Activated CD8-positive, alpha-beta memory T cell treated with anti-CD3 and anti-CD28 coated beads, Interleukin-2, amount 50 U/mL, for 48 hours (primary cell): ENCODE measurements at regions not wholly inside any gene's neighbourhood (a gene's known extent, or its start where the extent isn't known, plus 50 kb on each side); places are given as distances from the start of the nearest gene placed in this dataset.

Source experiments
- DNase-seq: peaks from one replicate; pipeline ENCODE4 v3.0.0-alpha.2; 2020

DNA sequence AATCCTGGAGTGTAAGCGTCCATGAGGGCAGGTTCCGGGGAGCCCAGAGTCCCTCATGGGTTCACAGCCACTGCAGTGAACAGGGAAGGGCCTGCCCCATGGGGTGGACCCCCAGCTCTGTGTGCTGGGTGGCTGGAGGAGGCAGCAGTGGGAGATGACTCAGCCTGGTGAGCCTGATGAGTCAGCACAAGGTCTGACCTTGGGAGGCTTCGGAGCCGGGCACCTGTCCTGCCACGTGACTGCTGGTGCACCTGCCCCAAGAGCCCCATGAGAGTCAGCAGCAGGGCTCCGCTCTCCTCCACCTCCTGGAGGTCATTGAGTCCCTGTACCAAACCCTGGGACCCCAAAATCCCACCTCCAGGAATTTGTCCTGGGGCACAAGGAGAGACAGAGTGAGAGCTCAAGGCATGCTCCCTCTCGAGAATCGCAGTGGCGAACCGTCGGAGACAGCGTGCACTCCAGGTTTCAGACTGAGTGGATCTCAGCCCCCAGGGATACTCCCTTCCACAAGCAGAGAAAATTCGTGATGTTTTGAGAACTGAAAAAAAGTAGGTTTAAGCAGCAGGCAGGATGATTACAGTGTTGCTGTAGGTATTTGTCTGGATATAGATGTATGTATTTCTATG is 1221.7 kb downstream of the BRD1 start:
- DNase-seq, result no peak

DNA sequence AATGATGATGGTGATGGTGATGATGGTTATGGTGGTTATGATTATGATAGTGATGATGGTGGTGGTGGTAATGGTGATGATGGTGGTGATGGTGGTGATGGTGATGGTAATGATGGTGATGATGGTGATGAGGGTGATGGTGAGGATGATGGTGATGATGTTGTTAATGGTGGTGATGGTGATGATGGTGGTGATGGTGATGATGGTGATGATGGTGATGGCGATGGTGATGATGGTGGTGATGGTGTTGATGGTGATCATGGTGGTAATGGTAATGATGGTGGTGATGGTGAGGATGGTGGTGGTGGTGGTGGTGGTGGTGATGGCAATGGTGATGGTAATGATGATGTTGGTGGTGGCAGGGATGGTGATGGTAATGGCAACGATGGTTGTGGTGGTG is 1222.5 kb downstream of the BRD1 start:
- no peak for DNase-seq

DNA sequence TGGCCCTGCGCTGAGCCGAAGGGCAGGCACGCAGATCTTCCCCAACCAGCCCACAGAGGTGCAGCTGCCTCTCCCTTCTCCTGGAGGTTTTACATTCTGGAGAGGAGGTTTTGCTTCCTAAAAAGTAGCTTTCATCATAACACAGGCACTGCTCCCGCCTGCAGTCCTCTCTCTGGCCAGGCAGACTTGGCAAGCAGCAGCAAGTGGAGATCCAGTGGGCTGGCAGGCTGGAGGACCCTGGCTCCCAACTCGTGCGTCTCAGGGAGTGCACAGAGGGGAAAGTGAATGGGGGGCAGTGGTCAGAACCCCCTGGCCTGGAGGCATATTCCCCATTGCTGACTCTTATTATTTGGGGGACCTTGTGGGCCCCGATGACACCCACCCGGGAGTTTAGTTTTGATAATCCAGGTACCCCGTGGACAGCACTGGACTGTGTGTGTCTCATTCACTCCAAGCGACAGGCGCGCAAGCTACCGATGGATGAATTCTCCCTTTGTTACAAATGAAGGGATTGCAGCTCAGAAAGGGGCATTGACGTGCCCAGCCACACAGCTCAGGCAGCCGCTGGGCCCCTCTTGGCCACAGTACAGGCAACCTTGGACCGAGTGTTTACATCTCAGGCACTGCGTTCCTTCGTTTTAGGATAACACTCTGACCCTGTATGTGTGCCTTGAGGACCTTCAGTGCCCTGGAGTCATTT is 1223.9 kb downstream of the BRD1 start:
- no peak for DNase-seq

DNA sequence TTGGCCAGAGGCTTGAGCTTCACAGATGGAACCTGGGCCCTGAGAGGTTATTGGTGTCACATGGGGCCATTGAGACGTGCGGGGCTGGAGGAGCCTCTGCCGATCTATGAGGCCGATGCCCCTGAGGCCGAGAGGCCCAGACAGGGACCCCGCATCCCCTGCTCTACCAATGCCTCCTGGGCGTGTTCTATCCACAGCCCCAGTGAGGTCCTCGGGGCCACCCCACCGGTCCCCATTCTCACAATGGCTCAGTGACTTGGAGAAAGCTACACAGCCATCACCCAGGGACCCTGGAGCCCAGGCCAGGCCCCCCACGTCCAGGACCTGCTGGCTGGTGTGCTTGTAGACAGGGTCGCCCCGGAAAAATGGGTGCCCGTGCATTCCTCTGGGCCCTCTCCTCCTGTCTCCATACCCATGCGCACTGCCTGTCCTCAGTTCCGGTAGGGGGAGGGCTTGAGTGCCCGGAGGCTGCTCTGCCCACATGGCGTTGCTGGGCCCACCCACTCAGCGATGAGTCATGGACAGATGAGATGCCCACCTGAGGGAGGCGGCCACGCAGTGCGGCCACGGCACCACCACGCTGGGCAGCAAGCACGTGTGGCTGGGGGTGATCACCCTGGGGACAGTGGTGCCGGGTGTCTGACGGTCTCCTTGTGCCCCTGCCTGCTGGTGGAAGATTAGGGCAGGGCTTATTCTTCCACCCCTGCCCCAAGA is 1224.7 kb downstream of the BRD1 start:
- no peak for DNase-seq

DNA sequence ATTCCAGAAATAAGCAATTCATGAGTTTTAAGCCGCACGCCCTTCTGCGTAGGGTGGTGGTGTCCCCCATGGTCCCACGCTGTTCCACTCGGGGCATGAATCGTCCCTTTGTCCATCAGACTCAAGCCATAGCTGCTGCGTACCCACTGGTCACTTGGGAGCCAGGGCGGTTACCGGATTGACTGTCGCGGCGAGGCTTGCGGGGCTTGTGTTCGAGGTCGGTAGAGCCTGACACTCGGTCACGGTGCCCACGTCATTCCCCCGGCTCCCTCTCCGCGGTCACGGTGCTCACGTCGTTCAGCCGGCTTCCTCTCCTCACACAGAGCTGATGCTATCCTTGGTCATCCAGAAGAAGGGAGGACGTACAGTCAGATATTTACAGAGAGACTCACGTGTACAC is 1227.0 kb downstream of the BRD1 start:
- DNase-seq, result no peak

DNA sequence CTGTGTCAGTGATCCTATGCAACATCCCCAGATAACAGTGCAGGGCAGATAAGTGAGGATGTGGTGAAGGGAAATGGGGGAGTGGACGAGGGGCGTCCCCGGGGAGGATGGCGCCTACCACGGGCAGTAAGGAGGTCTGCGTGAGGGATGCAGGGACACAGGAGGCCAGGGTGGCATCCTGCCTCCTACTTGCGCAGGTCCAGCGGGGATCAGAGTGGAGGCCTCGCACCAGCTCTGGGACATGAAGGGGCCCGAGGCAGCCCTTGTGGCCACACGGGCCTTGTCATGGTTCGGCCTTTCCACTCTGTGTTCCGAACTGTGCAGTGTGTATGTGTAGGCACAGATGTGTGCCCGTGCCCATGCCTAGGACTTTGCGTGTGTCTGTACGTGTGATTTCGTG is 1227.5 kb downstream of the BRD1 start:
- no peak for DNase-seq

DNA sequence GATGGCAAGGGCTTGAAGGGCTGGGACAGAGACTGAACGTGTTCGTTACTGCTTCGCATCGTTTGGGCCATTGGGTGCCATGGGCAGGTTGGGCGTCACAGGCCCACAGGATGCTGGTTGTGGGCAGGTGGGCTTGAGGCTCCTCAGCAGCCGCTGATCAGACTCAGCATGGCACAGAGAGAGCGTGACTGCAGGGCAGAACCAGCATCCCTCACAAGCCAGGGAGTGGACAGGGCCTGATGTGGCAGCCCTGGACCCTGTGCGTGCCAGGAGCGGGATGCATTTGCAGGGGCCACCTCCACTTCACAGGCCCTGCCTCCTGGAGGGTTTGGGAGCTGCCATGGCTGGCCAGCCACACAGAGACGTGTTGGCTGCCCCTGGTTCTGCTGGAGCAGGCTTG is 1228.3 kb downstream of the BRD1 start:
- no peak for DNase-seq

DNA sequence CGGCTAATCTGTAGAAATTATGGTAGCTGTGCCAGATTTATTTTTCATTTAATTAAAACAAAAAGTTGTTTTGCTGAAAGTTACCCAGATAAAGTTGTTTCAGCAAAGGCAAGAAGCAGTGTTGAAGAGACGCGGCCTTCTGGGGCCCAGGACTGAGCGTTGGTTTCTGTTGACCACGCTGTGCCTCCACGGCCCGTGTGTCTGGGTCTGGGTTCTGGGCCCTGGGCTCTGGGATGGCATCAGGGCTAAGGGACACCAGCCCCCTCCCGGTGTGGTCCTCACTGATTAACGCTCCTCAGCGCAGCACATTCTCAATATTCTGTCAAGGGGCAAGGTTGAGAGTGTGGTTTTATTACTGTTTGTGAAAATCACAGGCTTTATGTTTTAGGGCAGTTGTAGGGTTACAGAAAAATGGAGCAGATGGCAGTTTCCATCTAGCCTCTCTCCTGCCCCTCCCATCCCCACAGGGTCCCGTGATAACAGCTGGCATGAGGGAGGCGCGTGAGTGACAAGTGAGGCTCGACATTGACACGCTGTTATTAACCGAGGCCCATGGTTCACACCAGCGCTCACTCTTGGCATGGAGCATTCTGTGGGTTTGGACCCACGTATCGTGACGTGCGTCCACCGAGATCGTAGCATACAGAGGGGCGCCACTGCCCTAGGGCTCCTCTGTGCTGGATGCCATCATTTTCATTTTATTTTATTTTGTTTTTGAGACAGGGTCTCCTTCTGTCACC is 1231.4 kb downstream of the BRD1 start:
- DNase-seq, result no peak

DNA sequence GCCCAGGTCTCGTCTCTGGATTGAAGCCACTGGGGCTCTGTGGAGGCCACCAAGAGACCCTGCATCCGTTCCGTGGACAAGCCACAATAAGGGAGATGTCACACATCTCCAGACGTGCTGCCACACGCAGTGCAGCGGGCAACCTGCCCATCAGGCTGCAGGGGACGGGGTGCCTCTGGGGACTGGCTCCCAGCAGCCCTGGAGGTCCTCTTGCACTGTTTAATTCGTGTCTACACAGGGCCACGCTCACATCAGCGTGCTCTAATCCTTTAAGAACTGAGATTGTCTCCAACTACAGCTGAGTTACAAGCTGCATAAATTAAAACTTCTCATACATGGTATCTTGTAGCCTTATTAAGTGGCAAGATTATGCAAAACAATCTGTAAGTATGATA is 1232.2 kb downstream of the BRD1 start:
- no peak for DNase-seq

DNA sequence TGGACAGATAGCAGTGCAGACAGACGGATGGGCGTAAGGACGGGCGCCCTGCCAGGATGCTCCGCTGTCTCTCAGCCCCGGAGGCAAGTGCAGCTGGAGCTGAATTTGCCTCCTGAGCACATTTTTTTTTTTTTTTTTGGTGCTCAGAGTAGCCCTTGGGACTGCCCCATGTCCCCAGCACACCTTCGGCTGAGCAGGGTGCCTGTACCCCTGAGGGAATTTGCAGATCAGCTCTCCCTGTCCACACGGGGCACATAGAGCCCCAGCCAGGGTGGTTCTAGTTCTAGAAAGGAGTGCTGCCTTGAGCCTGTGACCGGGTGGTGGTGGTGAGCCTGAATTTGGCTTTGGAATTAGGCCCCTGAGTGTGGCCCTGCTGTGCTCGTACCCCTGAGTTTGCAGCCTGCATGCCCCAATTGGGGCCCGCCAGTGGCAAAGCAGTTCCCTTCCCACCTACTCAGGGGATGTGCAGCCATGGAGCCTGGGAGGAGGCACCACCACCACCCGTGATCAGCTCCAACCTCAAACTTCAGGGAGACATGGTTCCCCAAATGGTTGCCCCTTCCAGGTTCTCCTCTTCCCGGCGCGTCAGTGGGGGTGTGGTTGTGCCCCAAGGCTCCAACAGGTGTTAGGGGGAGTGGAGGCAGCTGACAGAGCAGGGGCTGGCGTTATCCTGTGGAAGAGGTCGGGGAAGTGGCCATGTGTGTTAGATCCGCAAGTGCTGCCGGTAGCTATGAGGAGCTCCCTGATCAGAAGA is 1232.7 kb downstream of the BRD1 start:
- DNase-seq, result no peak

DNA sequence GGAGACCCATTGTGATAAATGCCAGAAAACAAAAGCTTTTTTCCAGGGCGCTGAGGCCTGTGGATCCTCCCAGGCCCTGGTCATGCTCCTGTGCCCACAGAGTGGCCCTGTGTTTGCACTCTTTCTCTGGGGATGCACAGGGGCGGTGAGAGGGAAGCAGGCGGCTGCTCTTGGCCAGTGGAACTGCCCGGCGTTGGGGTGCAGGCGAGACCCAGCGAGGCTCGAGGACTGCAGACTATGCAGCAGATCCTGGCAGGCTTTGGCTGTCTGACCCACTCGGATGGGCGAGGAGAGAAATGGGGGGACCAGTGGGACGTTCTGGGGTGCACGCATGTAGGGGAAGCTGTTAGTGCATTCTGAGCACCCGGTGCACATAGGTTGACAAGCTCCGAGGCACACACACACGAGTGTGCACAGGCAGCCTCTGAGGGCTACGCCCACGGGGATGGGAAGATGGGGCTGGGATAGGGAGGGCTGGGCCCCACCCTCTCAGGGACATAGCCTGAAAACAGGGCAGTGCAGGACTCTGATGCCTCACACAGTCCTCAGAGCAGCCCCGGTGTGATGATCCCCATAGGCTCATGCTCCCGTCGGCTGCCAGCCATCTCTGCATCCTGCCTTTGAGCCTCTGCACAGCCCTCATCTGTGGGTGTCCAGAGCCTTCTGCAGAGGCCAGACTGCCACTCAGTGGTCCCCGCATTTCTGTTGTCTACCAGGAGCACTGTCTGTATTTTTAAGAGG is 1233.5 kb downstream of the BRD1 start:
- DNase-seq, result no peak

DNA sequence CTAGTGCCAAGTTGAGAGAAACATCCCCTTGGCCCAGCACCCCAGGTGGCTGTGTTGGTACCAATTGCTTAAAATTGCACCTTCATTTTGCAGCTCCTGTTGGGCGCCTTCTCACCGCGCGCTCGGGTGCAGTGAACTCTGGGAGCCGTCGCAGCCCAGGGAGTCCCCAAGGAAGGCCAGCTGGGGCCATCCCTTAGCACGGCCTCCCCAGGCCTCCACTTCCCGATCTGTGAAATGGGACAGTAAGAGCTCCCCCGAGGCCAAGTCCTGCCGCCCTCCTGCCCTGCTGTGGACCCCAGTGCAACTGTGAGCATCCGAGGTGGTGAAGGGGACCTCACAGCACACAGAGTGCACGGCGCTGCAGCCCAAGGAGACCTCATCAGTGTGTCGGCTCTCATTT is 1234.1 kb downstream of the BRD1 start:
- no peak for DNase-seq

DNA sequence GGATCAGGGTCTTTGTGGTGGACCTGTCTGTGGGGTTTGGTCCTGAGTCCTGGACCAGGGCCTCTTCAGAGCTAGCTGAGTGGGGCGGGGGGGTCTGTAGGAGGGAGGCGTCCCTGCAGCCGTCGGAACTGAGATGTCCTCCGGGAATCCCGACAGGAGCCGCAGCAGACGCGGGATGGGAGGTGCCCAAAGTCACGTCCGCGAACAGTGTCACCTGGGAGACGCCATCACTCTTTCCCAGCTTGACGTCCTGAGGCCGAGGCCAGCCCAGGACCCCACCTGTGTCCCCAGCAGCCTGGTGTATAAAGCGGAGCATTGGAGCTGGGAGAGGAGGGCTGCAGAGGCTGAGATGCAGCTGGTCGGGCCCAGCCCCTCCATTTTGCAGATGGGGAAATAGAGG is 1234.7 kb downstream of the BRD1 start:
- no peak for DNase-seq

DNA sequence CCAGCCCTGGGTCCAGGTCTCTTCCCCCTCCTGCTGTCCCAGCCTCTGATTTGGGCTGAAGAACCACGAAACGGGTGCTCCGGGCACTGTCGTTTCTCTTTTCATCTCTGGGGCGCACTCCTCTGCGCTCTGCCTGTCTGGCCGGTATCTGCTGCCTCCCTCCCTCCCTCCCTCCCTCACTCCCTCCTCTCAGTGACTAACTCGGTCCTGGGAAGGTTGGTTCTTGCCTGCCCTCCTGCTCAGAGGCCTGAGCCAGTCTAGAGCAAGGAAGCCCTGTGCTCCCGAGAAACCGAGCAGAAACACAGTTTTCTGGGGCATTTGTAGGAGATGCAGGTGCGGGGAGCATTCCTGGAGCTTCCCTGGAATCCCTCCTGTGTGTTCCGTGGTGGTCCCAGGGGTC is 1235.2 kb downstream of the BRD1 start:
- no peak for DNase-seq

DNA sequence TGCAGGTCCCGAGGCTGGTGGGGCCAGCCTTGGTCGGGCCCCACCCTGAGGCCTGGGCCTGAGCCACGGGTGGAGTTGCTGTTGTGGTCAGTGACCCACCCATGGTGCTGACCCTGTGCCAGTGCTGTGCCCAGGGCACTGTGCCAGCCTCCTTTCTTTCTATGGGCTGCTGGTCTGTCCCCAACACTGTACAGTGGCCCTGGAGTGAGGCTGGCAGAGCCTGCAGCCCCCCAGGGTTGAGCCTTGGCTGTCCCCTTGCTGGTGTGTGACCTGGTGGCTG is 1235.7 kb downstream of the BRD1 start:
- DNase-seq, result no peak

DNA sequence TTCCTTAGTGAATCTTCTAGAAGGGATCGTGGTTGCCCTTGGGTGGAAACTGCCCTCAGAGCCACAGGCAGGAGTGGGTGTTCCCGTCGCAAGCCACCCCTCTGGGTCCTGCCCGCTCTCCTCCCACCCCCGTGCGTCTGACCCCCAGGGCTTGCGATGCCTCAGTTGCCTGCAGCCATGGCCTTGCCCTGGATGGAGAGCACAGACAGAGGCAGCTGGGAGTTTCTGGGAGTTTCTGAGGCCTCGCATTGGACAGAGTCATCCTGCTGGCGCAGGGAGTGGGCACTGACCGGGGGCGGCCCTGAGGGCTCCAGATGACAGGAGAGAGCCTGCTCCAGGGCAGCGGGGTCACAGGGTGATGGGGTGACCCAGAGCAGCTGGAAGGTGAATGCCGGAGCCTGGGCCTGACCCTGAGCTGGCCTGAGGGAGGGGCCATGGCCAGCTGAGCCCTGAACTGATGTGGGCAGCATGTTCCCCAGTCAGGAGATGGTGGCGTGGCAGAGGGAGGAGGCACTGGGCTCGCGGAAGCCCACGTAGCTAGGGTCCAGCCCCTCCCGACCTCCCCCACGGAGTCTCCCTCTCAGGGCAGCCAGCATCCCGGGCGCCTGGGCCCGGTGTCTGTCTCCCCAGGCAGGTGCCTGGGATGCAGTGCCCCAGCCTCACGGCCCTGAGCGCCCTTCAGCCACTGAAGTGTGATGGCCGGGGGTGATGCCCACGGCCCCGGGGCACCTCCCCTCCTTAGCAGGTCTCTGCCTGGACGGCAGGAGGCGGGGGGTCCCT is 1236.2 kb downstream of the BRD1 start:
- DNase-seq, result no peak

DNA sequence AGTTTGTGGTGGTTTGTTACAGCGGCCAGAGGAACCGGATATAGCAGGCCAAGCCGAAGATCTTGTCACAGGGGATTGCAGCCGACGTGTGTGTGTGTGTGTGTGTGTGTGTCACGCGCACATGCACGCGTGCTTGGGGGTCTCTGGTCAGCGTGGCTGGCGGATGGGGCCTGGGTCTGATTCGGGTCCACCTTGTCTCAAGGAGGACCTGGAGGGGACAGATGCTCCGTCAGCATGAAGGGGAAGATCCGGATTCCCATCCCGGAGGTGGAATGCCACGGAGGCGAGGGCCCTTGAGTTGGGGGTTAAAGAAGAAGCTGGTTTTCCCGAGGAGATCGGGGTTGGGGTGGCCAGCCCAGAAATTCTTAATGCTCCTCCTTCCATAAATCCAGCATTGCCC is 1237.8 kb downstream of the BRD1 start:
- DNase-seq, result no peak

DNA sequence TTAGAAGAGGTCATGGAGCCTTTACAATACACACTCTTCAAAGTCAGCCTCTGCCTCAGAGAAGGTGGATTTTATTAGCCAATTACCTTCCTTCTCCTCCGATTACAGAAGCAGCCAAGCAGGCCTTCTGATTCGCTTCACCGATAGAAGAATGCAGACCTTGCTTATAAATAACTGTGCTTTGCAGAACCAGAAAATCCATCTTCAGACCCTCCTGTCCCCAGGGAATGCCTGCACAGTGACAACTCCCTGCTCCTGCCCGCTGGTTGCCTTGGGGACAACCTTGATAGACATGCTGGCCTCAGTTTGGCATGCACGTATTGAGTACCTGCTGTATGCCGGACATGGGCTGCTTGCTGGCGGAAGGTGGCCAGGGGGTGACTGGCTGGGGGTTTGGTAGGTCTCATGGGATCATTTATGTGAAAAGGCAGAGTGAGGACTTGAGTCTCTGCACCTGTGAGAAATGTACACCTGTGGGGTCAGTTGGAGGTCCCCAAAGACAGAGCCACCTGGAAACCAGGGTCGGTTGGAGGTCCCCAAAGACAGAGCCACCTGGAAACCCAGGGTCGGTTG is 1238.7 kb downstream of the BRD1 start:
- DNase-seq, result no peak

DNA sequence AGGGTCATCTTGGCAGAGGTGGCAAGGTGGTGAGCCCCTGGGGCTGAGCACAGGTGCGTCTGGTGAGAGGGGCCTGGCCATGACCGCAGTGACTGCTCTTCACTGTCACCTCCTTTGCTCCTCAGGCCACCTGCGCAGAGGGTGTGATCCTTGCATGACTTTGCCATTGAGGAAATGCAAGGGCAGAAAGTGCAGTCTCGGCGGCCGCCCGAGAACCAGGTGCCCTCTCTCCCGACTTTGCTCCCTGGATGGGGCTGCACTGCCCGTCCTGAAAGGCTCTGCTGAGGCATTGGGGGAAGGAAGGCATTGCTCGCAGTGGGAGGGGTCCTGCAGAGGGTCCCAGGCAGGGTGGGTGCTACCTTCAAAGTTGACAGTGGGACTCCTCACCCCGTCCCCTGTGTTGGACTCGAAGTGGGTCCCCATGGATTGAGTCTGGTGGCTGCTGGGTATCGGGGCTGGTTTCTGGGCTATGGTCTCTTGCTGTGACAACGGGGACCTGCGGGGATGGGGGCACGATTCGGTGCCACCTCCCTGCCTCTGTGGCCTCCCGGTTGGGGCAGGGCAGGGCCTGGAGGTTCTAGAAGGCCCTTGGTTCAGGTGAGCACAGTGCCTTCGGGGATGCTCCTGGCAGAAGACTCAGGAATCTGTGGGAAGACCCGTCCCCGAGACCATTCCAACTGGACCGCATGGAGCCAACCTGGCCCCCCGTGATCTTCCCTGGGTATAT is 1239.4 kb downstream of the BRD1 start:
- DNase-seq, result no peak

DNA sequence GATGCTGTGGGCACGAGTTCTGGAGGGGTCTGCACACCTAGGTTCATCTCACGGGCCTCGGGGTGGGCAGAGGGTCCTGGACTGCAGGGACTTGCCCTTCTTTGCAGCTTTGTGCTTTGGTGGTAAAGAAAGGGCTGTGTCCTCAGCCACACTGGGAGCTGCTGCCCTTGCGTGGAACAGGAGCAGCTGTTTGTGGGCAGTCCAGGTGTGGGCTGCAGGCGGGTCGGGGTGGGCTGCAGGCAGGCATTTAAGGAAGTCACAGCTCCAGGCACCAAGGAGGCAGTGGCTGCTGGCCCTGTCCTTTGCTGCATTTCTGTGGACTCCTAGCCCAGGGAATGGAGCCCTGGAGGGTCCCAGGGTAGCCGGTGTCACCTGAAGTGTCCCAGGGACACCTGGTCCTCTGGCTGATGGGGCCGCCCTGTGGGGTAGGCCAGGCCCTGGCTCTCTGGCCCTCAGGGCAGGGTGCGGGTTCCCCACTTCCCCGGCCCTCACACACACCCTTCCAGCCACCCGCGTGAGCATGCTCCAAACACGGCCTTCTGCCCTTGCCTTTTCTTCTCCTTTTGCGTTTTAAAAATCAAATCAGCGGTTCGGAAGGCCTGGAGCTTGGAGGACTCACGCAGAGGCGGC is 1240.3 kb downstream of the BRD1 start:
- no peak for DNase-seq
